ENCODE measurements at regions not wholly inside any gene's neighbourhood (a gene's known extent, or its start where the extent isn't known, plus 50 kb on each side); places are given as distances from the start of the nearest gene placed in this dataset.

- no peak for DNase-seq (ENCODE audit: low read depth)
These were observed 351.8 kb downstream of the NXPE2 start for GRCh38 chr11:115030166-115030565.

- DNase-seq (ENCODE audit: low read depth), result no peak
These were observed 358.3 kb downstream of the NXPE2 start for GRCh38 chr11:115036406-115037180.

GRCh38 chr11:115042002-115042401 is 363.7 kb downstream of the NXPE2 start:
- no peak for DNase-seq (ENCODE audit: low read depth)

GRCh38 chr11:115047631-115048030 is 369.3 kb downstream of the NXPE2 start:
- no peak for DNase-seq (ENCODE audit: low read depth)

GRCh38 chr11:115049796-115050195 is 371.5 kb downstream of the NXPE2 start:
- no peak for DNase-seq (ENCODE audit: low read depth)

GRCh38 chr11:115050756-115051155 is 372.4 kb downstream of the NXPE2 start:
- no peak for DNase-seq (ENCODE audit: low read depth)

- DNase-seq (ENCODE audit: low read depth), result no peak
These were observed 373.7 kb downstream of the NXPE2 start for GRCh38 chr11:115051938-115052590.

GRCh38 chr11:115052601-115053000 is 374.3 kb downstream of the NXPE2 start:
- no peak for DNase-seq (ENCODE audit: low read depth)

- DNase-seq (ENCODE audit: low read depth), result no peak
These were observed 376.5 kb downstream of the NXPE2 start for GRCh38 chr11:115054570-115055538.

- no peak for DNase-seq (ENCODE audit: low read depth)
These were observed 378.2 kb downstream of the NXPE2 start for GRCh38 chr11:115056514-115056913.

- DNase-seq (ENCODE audit: low read depth), result no peak
These were observed 382.5 kb downstream of the NXPE2 start for GRCh38 chr11:115060840-115061239.

GRCh38 chr11:115065314-115065713 is 387.0 kb downstream of the NXPE2 start:
- DNase-seq (ENCODE audit: low read depth), result no peak

GRCh38 chr11:115065830-115066664 is 387.7 kb downstream of the NXPE2 start:
- DNase-seq (ENCODE audit: low read depth), result no peak

GRCh38 chr11:115067471-115067870 is 389.1 kb downstream of the NXPE2 start:
- DNase-seq (ENCODE audit: low read depth), result no peak

GRCh38 chr11:115067900-115068530 is 389.7 kb downstream of the NXPE2 start:
- DNase-seq (ENCODE audit: low read depth), result no peak

GRCh38 chr11:115069599-115069998 is 391.3 kb downstream of the NXPE2 start:
- no peak for DNase-seq (ENCODE audit: low read depth)

- no peak for DNase-seq (ENCODE audit: low read depth)
These were observed 397.0 kb downstream of the NXPE2 start for GRCh38 chr11:115075356-115075755.

GRCh38 chr11:115077740-115078139 is 399.4 kb downstream of the NXPE2 start:
- DNase-seq (ENCODE audit: low read depth), result no peak

- DNase-seq (ENCODE audit: low read depth), result no peak
These were observed 400.4 kb downstream of the NXPE2 start for GRCh38 chr11:115078461-115079438.
